ENCODE measurements at regions not wholly inside any gene's neighbourhood (a gene's known extent, or its start where the extent isn't known, plus 50 kb on each side); places are given as distances from the start of the nearest gene placed in this dataset.

DNA sequence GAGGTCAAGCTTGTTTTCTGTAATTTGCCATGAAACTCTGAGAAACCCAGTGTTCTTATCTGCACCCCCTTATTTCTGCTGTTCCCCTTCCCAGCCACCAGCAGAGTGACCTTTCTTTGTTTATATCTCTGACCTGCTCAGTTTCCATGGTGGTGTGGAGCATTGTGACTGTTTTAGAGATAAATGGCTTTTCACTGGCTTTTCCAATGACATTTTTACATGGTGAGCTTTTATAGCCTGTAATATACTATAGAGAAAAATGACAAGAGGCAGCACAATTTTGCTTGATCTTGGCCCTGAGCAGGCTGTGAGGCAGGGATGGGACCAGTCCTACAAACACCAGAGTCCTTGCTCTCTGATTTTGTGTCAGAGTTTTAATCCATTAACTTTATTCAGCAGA is 233.9 kb downstream of the FAT3 start (continued):
- TF ChIP-seq, protein P1, sequence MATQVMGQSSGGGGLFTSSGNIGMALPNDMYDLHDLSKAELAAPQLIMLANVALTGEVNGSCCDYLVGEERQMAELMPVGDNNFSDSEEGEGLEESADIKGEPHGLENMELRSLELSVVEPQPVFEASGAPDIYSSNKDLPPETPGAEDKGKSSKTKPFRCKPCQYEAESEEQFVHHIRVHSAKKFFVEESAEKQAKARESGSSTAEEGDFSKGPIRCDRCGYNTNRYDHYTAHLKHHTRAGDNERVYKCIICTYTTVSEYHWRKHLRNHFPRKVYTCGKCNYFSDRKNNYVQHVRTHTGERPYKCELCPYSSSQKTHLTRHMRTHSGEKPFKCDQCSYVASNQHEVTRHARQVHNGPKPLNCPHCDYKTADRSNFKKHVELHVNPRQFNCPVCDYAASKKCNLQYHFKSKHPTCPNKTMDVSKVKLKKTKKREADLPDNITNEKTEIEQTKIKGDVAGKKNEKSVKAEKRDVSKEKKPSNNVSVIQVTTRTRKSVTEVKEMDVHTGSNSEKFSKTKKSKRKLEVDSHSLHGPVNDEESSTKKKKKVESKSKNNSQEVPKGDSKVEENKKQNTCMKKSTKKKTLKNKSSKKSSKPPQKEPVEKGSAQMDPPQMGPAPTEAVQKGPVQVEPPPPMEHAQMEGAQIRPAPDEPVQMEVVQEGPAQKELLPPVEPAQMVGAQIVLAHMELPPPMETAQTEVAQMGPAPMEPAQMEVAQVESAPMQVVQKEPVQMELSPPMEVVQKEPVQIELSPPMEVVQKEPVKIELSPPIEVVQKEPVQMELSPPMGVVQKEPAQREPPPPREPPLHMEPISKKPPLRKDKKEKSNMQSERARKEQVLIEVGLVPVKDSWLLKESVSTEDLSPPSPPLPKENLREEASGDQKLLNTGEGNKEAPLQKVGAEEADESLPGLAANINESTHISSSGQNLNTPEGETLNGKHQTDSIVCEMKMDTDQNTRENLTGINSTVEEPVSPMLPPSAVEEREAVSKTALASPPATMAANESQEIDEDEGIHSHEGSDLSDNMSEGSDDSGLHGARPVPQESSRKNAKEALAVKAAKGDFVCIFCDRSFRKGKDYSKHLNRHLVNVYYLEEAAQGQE (IDR thresholded peaks at IDR 0.05), result no peak

- TF ChIP-seq, protein P1 (IDR thresholded peaks at IDR 0.05), result no peak
- TF ChIP-seq JUND (IDR thresholded peaks at IDR 0.05) (no peak), TAF1 (conservative IDR thresholded peaks at IDR 0.05) (no peak), SP1 (IDR thresholded peaks at IDR 0.05) (no peak), FOXA2 (IDR thresholded peaks at IDR 0.05) (no peak), EGR1 (IDR thresholded peaks at IDR 0.05; ENCODE audit: low read depth in 2 of 2) (no peak), GABPA (IDR thresholded peaks at IDR 0.05 in 1 of 2, conservative IDR thresholded peaks at IDR 0.05 in 1 of 2) (no peak), MAX (IDR thresholded peaks at IDR 0.05) (no peak), HNF4G (IDR thresholded peaks at IDR 0.05) (no peak), RAD21 (IDR thresholded peaks at IDR 0.05) (no peak), FOXA1 (IDR thresholded peaks at IDR 0.05) (no peak), YY1 (IDR thresholded peaks at IDR 0.05) (no peak), CTCF (IDR thresholded peaks at IDR 0.05; ENCODE audit: low read depth, low read length, missing input control) (no peak)
- 89% methylated on average over 4 of the region's 4 CpGs for WGBS
- no peak for DNase-seq (ENCODE audit: low spot score)
- Histone ChIP-seq H3K9me3 (ENCODE audit: control insufficient read depth in 4 of 4, low read length in 3 of 4) (no peaks in the 10 kb centered on the region), H3K36me3 (ENCODE audit: control insufficient read depth in 4 of 4, insufficient read depth in 3 of 4, low read depth in 1 of 4, low read length in 3 of 4) (no peaks in the 10 kb centered on the region), H3K27me3 (ENCODE audit: control insufficient read depth in 4 of 4, insufficient read depth in 4 of 4, low read length in 3 of 4) (no peaks in the 10 kb centered on the region), H3K4me1 (ENCODE audit: control insufficient read depth in 4 of 4, insufficient read depth in 4 of 4, low read length in 3 of 4) (no peaks in the 10 kb centered on the region), H3K9ac (ENCODE audit: low read depth in 1 of 2, low read length in 2 of 2) (no peak overlapping the region), H3K27ac (ENCODE audit: low read depth in 1 of 2, low read length in 2 of 2) (no peak overlapping the region), H3K4me3 (ENCODE audit: low read depth in 1 of 3, low read length in 3 of 3) (no peak overlapping the region)
Observed at GRCh38 chr11:92460213-92460612, 235.6 kb downstream of the FAT3 start.

All from liver (tissue), 8 donors.